PFSK-1 (cell line): ENCODE measurements at regions not wholly inside any gene's neighbourhood (a gene's known extent, or its start where the extent isn't known, plus 50 kb on each side); places are given as distances from the start of the nearest gene placed in this dataset.

Source experiments
- POLR2AphosphoS5 ChIP-seq: IDR thresholded peaks from 2 replicates; pipeline ENCODE4 v1.6.1; 2012; ENCODE audit warnings: low read depth, mild to moderate bottlenecking, control low read depth, low read length, moderate library complexity
- REST ChIP-seq, 2 experiments: IDR thresholded peaks; 2 replicates each; pipeline versions ENCODE4 v1.6.1 to v1.8.0; 2011 to 2012; ENCODE audit warnings: low read depth in 2 of 2, low read length in 2 of 2, control low read depth in 1 of 2, inconsistent platforms in 1 of 2, mild to moderate bottlenecking in 1 of 2, moderate library complexity in 1 of 2; ENCODE audit not compliant: insufficient read depth in 1 of 2
- TAF1 ChIP-seq: IDR thresholded peaks from 2 replicates; pipeline ENCODE4 v1.6.1; 2012; ENCODE audit warnings: low read length, control low read depth, borderline replicate concordance; ENCODE audit not compliant: insufficient read depth

- no peak for TF ChIP-seq REST (IDR thresholded peaks at IDR 0.05; ENCODE audit: insufficient read depth in 1 of 2, low read depth in 2 of 2, low read length in 2 of 2)
- no peak for TF ChIP-seq POLR2AphosphoS5
- no peak for TF ChIP-seq TAF1
These were observed 59.4 kb upstream of the SPRY2 start for GRCh38 chr13:80400164-80400864.
